ENCODE measurements at regions not wholly inside any gene's neighbourhood (a gene's known extent, or its start where the extent isn't known, plus 50 kb on each side); places are given as distances from the start of the nearest gene placed in this dataset.
"Not testable (repeated sequence)": the region's sequence is repeated elsewhere in the genome, so short reads cannot be mapped to it uniquely, and the experiment has no call there.

- dilution Hi-C loops (cut with MboI; ENCODE audit: extremely low pct_ligation_motif_present, low sequenced_read_pairs) = not testable (repeated sequence)
Observed at GRCh38 chr5:21482983-21483650, 1370.0 kb downstream of the CDH12 start.

GRCh38 chr5:21482522-21482921 lies 1370.6 kb downstream of the CDH12 start:
- H3K36me3 ChIP-seq (ENCODE audit: control insufficient read depth in 2 of 2, extremely low read depth in 1 of 2, insufficient read depth in 2 of 2, low read length in 2 of 2); H3K9ac ChIP-seq (replicated peaks; ENCODE audit: extremely low read depth, insufficient read depth, low read length); H2AFZ ChIP-seq (ENCODE audit: low read depth, low read length); H4K20me1 ChIP-seq (replicated peaks; ENCODE audit: control insufficient read depth, extremely low read depth, insufficient read depth, low read length); H3K79me2 ChIP-seq (ENCODE audit: control insufficient read depth, insufficient read depth, low read length); H3K27me3 ChIP-seq (ENCODE audit: control insufficient read depth in 2 of 2, insufficient read depth in 2 of 2, low read length in 2 of 2); H3K9me1 ChIP-seq (replicated peaks; ENCODE audit: control insufficient read depth, extremely low read depth, insufficient read depth, low read length); DNase-seq (ENCODE audit: low read depth, low spot score); H3K4me3 ChIP-seq (replicated peaks in 1 of 3; ENCODE audit: insufficient read depth in 1 of 3, low read depth in 1 of 3, low read length in 3 of 3); BruUV-seq (replicated peaks); H3K27ac ChIP-seq (ENCODE audit: insufficient read depth, low read depth, low read length); POLR2A ChIA-PET; H3K9me3 ChIP-seq (replicated peaks; ENCODE audit: control insufficient read depth, insufficient read depth, low read length); FAIRE-seq; CTCF ChIA-PET; H3K4me1 ChIP-seq (ENCODE audit: control insufficient read depth, extremely low read depth, insufficient read depth, low read length); dilution Hi-C loops (cut with MboI; ENCODE audit: extremely low pct_ligation_motif_present, low sequenced_read_pairs); H3K4me2 ChIP-seq (ENCODE audit: insufficient read depth, low read length); intact Hi-C loops (cut with micrococcal nuclease): not testable (repeated sequence)

More at GRCh38 chr5:21482983-21483650, 1370.0 kb downstream of the CDH12 start:
- H3K79me2 ChIP-seq (ENCODE audit: control insufficient read depth, insufficient read depth, low read length); H3K27ac ChIP-seq (ENCODE audit: insufficient read depth, low read depth, low read length); BruUV-seq (replicated peaks); CTCF ChIA-PET; DNase-seq (ENCODE audit: low read depth, low spot score); H3K27me3 ChIP-seq (ENCODE audit: control insufficient read depth in 2 of 2, insufficient read depth in 2 of 2, low read length in 2 of 2); H3K9ac ChIP-seq (replicated peaks; ENCODE audit: extremely low read depth, insufficient read depth, low read length); H2AFZ ChIP-seq (ENCODE audit: low read depth, low read length); FAIRE-seq; H3K9me3 ChIP-seq (replicated peaks; ENCODE audit: control insufficient read depth, insufficient read depth, low read length); H3K36me3 ChIP-seq (ENCODE audit: control insufficient read depth in 2 of 2, extremely low read depth in 1 of 2, insufficient read depth in 2 of 2, low read length in 2 of 2); H3K4me3 ChIP-seq (replicated peaks in 1 of 3; ENCODE audit: insufficient read depth in 1 of 3, low read depth in 1 of 3, low read length in 3 of 3); H4K20me1 ChIP-seq (replicated peaks; ENCODE audit: control insufficient read depth, extremely low read depth, insufficient read depth, low read length); H3K9me1 ChIP-seq (replicated peaks; ENCODE audit: control insufficient read depth, extremely low read depth, insufficient read depth, low read length); intact Hi-C loops (cut with micrococcal nuclease); H3K4me2 ChIP-seq (ENCODE audit: insufficient read depth, low read length); H3K4me1 ChIP-seq (ENCODE audit: control insufficient read depth, extremely low read depth, insufficient read depth, low read length); POLR2A ChIA-PET: not testable (repeated sequence)

GRCh38 chr5:21481320-21482270 lies 1371.5 kb downstream of the CDH12 start:
- H3K4me1 ChIP-seq (ENCODE audit: control insufficient read depth, extremely low read depth, insufficient read depth, low read length); H3K9ac ChIP-seq (replicated peaks; ENCODE audit: extremely low read depth, insufficient read depth, low read length); FAIRE-seq; intact Hi-C loops (cut with micrococcal nuclease); H3K27me3 ChIP-seq (ENCODE audit: control insufficient read depth in 2 of 2, insufficient read depth in 2 of 2, low read length in 2 of 2); H3K36me3 ChIP-seq (ENCODE audit: control insufficient read depth in 2 of 2, extremely low read depth in 1 of 2, insufficient read depth in 2 of 2, low read length in 2 of 2); H3K79me2 ChIP-seq (ENCODE audit: control insufficient read depth, insufficient read depth, low read length); H3K9me1 ChIP-seq (replicated peaks; ENCODE audit: control insufficient read depth, extremely low read depth, insufficient read depth, low read length); H3K4me2 ChIP-seq (ENCODE audit: insufficient read depth, low read length); H3K9me3 ChIP-seq (replicated peaks; ENCODE audit: control insufficient read depth, insufficient read depth, low read length); H3K27ac ChIP-seq (ENCODE audit: insufficient read depth, low read depth, low read length); DNase-seq (ENCODE audit: low read depth, low spot score); BruUV-seq (replicated peaks); H4K20me1 ChIP-seq (replicated peaks; ENCODE audit: control insufficient read depth, extremely low read depth, insufficient read depth, low read length); dilution Hi-C loops (cut with MboI; ENCODE audit: extremely low pct_ligation_motif_present, low sequenced_read_pairs); H3K4me3 ChIP-seq (replicated peaks in 1 of 3; ENCODE audit: insufficient read depth in 1 of 3, low read depth in 1 of 3, low read length in 3 of 3); POLR2A ChIA-PET; H2AFZ ChIP-seq (ENCODE audit: low read depth, low read length); CTCF ChIA-PET: not testable (repeated sequence)

GRCh38 chr5:21480054-21480453 lies 1373.1 kb downstream of the CDH12 start:
- intact Hi-C loops (cut with micrococcal nuclease); H3K36me3 ChIP-seq (ENCODE audit: control insufficient read depth in 2 of 2, extremely low read depth in 1 of 2, insufficient read depth in 2 of 2, low read length in 2 of 2); H3K27ac ChIP-seq (ENCODE audit: insufficient read depth, low read depth, low read length); H2AFZ ChIP-seq (ENCODE audit: low read depth, low read length); H3K4me1 ChIP-seq (ENCODE audit: control insufficient read depth, extremely low read depth, insufficient read depth, low read length); FAIRE-seq; H3K9ac ChIP-seq (replicated peaks; ENCODE audit: extremely low read depth, insufficient read depth, low read length); H3K79me2 ChIP-seq (ENCODE audit: control insufficient read depth, insufficient read depth, low read length); H3K9me3 ChIP-seq (replicated peaks; ENCODE audit: control insufficient read depth, insufficient read depth, low read length); DNase-seq (ENCODE audit: low read depth, low spot score); H3K9me1 ChIP-seq (replicated peaks; ENCODE audit: control insufficient read depth, extremely low read depth, insufficient read depth, low read length); H3K4me3 ChIP-seq (replicated peaks in 1 of 3; ENCODE audit: insufficient read depth in 1 of 3, low read depth in 1 of 3, low read length in 3 of 3); H4K20me1 ChIP-seq (replicated peaks; ENCODE audit: control insufficient read depth, extremely low read depth, insufficient read depth, low read length); CTCF ChIA-PET; dilution Hi-C loops (cut with MboI; ENCODE audit: extremely low pct_ligation_motif_present, low sequenced_read_pairs); BruUV-seq (replicated peaks); H3K4me2 ChIP-seq (ENCODE audit: insufficient read depth, low read length); POLR2A ChIA-PET; H3K27me3 ChIP-seq (ENCODE audit: control insufficient read depth in 2 of 2, insufficient read depth in 2 of 2, low read length in 2 of 2): not testable (repeated sequence)

Data from endothelial cell of umbilical vein (primary cell).